GM04504 (cell line): ENCODE measurements at regions not wholly inside any gene's neighbourhood (a gene's known extent, or its start where the extent isn't known, plus 50 kb on each side); places are given as distances from the start of the nearest gene placed in this dataset.

Experiments
- DNase-seq: peaks from one replicate; pipeline ENCODE4 v3.0.0-alpha.2; 2012; ENCODE audit warnings: low read depth

GRCh38 chr6:138007014-138007472 is 100.2 kb downstream of the PERP start:
- DNase-seq = peak; percentile 0

GRCh38 chr6:138008791-138009190 is 98.4 kb downstream of the PERP start:
- no peak for DNase-seq

- no peak for DNase-seq
Observed at GRCh38 chr6:138011413-138011812, 95.8 kb downstream of the PERP start.

GRCh38 chr6:138012682-138013081 is 94.5 kb downstream of the PERP start:
- DNase-seq = no peak

GRCh38 chr6:138013959-138014358 is 93.3 kb downstream of the PERP start:
- DNase-seq = no peak

GRCh38 chr6:138017166-138017757 is 90.0 kb downstream of the PERP start:
- DNase-seq = no peak

- no peak for DNase-seq
Observed at GRCh38 chr6:138018297-138018696, 88.9 kb downstream of the PERP start.

- DNase-seq = no peak
Observed at GRCh38 chr6:138025528-138025978, 81.7 kb downstream of the PERP start.

GRCh38 chr6:138026342-138026741 is 80.9 kb downstream of the PERP start:
- DNase-seq = no peak

GRCh38 chr6:138028893-138029292 is 78.3 kb downstream of the PERP start:
- DNase-seq = no peak

- DNase-seq = no peak
Observed at GRCh38 chr6:138030872-138031271, 76.3 kb downstream of the PERP start.

- DNase-seq = no peak
Observed at GRCh38 chr6:138031417-138031816, 75.8 kb downstream of the PERP start.

- DNase-seq = no peak
Observed at GRCh38 chr6:138031850-138032249, 75.4 kb downstream of the PERP start.

GRCh38 chr6:138032571-138032970 is 74.6 kb downstream of the PERP start:
- DNase-seq = no peak

- DNase-seq = no peak
Observed at GRCh38 chr6:138034229-138034628, 73.0 kb downstream of the PERP start.

GRCh38 chr6:138035070-138035469 is 72.1 kb downstream of the PERP start:
- DNase-seq = no peak

- DNase-seq = no peak
Observed at GRCh38 chr6:138036111-138036510, 71.1 kb downstream of the PERP start.

GRCh38 chr6:138037009-138037504 is 70.2 kb downstream of the PERP start:
- no peak for DNase-seq

- no peak for DNase-seq
Observed at GRCh38 chr6:138038142-138038870, 68.9 kb downstream of the PERP start.
